ENCODE measurements at regions not wholly inside any gene's neighbourhood (a gene's known extent, or its start where the extent isn't known, plus 50 kb on each side); places are given as distances from the start of the nearest gene placed in this dataset.
A peak's percentile ranks its signal among the peaks of the same experiment; 100 is the strongest.

DNA sequence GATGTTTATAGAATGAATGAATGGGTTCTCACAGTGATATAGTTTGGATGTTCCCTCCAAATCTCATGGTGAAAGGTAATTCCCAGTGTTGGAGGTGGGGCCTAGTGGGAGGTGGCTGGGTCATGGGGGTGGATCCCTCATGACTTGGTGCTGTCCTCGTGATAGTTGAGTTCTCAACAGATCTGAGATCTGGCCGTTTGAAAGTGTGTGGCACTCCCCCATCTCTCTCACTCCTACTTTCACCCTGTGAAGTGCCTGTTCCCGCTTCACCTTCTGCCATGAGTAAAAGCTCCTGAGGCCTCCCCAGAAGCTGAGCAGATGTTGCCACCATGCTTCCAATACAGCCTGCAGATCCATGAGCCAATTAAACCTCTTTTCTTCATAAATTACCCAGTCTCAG, 170.8 kb upstream of the LINGO1 start:
- no peak for DNase-seq (ENCODE audit: insufficient read length, low spot score)
- no peak for FAIRE-seq

DNA sequence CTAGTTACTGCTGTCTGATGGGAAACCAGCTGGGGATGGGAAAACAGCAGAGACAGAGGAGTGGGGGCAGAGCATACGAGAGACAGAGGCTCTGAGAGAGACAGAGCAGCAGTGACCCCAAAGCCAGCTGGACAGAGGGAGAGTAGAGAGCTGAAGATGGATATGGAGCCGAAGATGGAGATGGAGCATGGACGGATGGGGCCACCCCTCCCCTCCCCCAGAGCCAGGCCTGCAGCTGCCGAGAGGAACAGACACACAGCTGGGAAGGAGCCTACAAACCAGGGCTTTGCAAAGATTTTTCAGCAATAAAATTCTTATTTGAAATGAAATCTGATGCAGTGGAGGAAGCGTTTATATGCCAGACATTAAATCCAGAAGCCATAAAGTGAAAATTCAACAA, 167.6 kb upstream of the LINGO1 start:
- FAIRE-seq: no peak

DNA sequence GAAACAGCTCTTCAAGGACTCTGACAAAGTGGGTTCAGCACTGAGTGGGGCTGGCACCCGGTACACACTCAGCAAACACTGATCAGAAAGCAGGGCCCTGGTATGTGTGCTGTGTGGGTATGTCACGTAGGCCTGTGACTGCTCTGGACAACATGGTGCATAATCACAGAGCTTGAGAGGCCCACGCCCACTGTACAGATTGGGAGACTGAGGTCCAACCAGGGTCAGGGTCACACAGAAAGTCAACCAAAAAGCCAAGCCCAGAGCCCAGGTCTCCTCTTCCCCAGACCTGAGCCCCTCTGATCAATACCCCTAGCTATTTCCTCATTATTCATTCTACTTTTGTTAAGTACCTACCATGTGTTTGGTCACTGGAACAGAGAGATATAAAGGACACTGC, 166.1 kb upstream of the LINGO1 start:
- FAIRE-seq: no peak
- no peak for DNase-seq (ENCODE audit: insufficient read length, low spot score)

More for the DNA sequence above, 167.6 kb upstream of the LINGO1 start:
- no peak for DNase-seq (ENCODE audit: insufficient read length, low spot score)

DNA sequence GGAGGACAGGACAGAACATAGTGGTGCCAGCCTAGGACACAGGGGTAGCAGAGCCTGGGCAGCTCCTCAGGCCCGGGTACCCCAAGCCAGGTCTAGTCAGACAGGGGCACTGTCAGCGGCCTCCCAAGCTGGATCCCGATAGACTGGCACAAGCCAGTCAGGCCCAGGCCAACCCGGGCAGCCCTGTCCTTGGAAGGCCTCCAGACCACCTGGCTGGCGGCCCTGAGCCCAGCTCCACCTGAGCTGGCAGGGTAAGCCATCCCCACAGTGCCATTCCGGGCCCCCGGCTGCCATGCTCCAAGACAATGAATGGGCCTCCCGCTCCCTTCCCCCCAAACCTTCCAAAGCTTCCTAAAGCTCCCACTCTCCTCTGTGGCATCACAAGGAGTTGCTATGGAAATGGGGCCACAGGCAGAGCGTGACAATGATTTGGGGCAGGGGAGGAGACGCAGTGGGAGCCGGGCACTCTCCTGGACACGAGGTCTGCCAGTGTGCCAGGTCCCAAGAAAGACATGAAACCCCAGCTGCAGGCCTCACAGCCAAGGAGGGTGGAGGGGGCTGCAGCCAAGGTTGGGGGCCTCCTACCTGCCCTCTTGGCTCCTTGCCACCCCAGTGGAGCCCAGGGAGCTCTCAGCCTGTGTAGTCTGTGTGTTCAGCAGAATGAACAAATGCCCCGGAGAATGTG, 165.6 kb upstream of the LINGO1 start:
- DNase-seq (ENCODE audit: insufficient read length, low spot score) (no peak), FAIRE-seq (no peak)

DNA sequence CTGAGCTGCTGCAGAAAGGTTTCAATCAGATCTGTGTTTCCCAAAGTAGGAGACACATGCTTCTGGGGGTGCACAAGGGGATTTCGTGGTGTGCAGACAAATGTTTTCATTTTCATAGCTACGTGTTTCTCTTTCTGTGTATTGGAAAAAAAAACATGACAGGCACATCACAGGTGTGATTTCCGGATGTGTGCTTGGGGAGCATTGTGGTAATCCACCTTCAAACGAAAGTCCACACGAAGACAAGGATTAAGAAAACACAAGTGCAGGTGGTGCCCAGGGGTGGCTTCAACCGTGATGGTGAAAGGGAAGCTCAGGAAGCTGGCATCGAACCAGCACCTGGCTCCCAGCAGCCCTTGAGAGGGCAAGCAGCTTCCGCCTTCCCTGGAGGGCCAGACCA, 164.6 kb upstream of the LINGO1 start:
- DNase-seq (ENCODE audit: insufficient read length, low spot score) (no peak), FAIRE-seq (no peak)

DNA sequence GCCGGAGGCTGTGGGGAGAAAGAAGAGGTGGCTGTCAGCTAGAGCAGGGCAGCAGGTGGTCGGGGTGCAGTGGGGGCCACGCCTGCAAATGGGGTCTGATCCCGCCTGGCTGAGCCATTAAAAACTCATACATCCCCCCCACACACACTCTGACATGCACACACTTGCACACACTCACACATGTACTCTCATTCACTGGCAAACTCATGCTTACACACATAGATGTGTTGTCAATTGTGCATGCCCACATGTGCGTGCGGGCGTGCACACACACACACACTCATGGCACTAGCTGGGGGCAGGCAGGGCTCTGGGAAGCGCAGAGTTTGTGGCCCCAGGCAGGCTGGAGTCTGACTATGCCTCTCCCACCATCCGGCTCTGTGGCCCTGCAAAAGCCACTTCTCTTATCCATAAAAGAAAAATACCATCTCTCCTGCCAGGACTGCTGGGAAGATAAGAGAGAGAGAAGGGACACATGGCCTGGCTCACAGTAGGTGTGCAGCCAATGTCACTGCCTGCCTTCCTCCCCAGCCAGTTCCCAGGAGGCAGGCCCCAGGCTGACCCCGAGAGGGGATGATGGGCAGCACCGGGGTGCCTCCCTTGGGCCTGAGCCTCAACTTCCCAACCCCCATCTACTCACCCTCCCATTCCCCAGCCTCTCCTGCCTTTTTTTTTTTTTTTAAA, 163.5 kb upstream of the LINGO1 start:
- no peak for DNase-seq (ENCODE audit: insufficient read length, low spot score)
- FAIRE-seq: no peak

DNA sequence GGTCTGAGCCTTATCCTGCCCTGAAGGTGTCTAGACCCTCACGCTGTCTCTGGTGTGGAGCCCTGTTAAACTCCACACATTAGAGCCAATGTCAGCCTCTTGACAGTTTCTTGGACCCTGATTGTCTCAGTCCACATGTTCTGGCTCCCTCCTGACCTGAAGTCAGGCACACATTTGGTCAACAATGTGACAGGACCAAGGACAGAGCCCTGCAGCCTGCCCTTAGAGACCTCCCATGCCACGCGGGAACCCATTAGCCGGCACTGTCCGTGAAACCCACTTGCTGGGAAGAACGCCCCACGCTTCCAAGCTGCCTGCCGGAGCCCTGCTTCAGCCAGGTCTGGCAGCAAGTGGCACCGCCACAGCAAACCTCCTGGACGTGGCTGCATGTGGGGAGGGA, 162.7 kb upstream of the LINGO1 start:
- DNase-seq (ENCODE audit: insufficient read length, low spot score) (no peak), FAIRE-seq (no peak)

DNA sequence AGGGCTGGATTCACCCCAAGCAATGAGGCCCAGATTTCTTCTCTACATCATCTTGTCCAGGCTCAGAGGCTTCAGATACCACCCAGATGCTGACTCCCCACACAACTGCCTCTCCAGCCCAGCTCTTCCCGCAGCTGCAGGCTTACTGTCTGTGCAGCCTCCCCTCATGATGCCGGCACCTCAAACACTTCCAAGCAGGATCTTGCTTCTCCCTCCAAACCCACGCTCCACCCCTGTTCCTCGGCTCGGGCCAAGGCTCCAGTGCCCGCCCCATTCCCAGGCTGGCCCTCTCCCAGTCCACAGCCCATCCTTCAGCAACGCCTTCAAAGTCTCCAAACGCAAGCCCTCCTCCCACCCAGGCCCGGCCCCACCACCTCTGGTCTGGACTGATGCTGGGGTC, 159.2 kb upstream of the LINGO1 start:
- no peak for FAIRE-seq
- DNase-seq (ENCODE audit: insufficient read length, low spot score): no peak

DNA sequence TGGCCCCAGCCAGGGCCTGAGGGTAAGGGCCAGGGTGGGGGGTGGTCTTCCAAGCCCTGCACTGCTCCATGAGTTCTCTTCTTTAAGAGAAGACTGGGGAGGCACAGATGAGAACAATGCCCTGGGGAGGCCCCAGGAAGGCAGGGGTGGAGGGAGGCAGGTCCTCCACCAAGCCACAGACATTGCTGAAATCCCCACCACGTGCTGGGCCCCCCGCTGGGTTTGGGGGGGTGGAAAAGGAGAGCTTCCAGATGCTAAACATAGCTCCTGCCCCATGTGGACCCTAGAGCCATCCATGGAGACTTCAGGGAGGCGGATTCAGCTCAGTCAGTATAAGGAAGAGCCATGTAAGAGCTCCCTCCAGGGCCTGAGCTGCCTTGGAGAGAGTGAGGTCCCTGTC, 157.8 kb upstream of the LINGO1 start:
- FAIRE-seq (no peak), DNase-seq (ENCODE audit: insufficient read length, low spot score) (no peak)

DNA sequence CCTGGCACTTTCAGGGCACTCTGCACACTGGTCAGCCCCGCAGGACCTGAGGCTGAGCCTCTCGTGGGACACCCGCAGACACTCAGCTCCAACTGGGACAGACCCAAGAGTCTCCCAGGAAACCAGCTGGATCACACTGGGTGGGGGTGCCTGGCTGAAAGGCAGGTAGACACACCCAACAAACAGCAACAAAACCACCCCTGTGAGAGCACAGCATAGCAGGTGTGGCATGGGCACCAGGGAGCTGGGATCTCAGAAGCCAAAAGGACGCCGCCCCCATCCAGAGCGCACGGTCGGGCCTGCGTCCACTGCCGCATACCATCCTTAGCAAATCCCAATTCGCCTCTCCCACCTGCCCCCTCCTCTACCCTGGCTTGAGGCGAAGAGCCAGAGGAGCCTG, 154.2 kb upstream of the LINGO1 start:
- no peak for FAIRE-seq

DNA sequence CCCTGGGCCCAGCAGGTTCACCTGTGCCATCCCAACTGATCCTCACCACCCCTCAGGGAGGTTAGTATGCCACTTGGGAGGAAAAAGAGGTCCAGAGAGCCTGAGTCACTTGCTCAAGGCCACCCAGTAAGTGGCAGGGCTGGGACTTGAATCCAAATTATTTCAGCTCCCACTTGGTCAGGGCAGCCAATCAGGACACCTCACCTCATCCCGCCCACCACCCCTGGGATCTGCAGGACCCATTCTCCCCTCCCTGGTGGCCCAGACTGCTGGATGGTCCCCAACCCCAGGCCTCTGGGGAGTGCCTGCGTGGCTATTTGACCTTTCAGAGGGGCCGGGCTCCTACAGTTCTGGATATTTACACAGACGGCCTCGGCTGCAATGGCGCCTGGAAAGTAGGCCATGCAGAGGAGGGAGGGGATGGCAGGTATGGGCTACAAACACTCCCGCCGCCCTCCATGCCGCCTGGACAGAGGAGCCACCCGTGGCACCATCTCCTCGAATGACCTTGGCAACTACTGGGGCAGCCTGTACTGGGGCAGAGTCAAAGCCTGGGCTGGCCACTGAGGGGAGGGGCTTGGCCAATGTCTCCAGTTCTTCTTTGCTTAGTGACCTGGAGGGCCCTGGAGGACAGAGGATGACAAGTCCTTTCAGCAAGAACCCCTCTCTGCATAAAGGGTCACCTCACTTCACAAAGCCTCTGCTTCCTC, 153.6 kb upstream of the LINGO1 start:
- no peak for DNase-seq (ENCODE audit: insufficient read length, low spot score)
- FAIRE-seq: no peak

More for the DNA sequence above, 154.2 kb upstream of the LINGO1 start:
- DNase-seq (ENCODE audit: insufficient read length, low spot score): no peak

DNA sequence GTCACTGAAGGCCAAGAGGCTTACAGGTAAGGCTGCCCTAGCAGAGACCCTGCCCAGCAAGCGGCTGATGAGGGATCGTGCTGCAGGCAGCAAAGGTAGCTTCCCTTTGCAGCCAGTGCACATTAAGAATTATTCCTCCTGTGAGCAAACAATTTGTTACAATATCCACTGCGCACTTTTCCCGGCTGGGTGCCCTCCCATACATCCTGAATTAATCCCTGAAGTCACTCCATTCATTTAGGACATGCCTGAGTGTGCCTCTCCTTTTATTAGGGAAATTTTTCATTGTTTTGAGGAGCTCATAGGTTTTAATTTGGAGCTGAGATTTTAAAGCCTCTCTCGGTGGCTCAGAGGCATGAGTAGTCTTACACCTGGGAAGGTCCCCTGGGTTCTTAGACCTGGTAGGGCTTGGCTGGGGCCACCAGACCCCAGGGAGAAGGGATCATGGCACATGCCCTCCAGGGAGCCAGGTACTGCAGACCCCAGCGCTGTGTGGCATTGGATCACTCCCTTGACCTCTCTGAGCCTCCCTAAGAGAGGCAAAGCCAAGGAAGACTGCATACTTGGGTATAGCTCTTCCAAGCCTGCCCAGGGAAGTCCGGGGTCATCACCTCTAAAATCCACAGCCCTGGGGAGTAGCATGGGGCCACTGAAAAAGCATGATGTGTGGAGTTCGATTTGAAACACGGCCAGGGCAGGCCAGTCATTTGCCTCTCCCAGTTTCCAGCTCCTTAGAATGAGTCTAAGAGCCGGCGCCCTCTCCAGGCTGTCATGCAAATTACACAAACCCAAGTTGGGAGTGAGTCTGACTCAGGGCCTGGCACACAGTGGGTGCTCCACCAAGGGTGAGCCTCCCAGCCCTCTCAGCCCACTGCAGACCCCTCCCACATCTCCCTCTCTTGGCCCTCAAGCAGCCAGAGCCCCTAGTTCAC, 151.9 kb upstream of the LINGO1 start:
- peak; percentile 22 for DNase-seq (ENCODE audit: insufficient read length, low spot score)

DNA sequence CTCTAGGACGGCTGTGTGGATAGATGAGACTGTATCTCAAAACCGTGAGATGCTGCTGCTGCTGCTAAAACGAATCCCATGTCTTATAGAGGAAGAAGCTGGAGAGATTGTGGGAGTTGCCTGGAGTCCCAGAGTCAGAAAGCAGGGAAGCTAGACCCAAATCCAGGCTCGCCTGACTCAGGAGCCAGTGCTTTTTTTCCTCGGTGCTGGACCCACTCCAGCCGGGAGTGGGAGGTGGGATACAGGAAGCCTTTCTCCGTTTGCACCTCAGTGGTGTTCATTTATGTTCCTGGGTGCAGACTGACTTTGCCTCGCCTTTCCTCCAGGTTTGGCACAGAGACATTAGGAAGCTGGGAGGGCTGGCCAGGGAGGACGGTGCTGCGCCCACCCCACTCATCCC, 150.9 kb upstream of the LINGO1 start:
- DNase-seq (ENCODE audit: insufficient read length, low spot score) (no peak), FAIRE-seq (no peak)

More for the DNA sequence above, 151.9 kb upstream of the LINGO1 start:
- FAIRE-seq: no peak

DNA sequence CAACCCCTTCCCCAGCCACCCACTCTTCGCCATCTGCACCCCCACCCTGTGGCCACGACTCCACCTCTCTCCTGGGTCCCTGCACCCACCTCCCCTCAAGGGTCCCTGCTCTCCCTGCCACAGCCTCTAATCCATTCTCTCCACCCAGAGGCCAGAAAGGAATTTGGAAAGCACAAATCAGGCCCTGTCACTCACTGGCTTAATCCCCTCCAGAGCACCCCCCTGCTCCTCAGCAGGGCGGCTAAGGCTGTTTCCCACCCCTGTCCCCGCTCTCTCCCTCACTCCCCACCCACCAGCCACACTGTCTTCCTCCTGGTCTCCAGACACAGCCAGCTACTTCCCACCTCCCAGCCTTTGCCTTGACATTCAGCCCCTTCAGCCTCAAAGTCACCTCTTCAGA, 150.0 kb upstream of the LINGO1 start:
- FAIRE-seq (no peak), DNase-seq (ENCODE audit: insufficient read length, low spot score) (no peak)

DNA sequence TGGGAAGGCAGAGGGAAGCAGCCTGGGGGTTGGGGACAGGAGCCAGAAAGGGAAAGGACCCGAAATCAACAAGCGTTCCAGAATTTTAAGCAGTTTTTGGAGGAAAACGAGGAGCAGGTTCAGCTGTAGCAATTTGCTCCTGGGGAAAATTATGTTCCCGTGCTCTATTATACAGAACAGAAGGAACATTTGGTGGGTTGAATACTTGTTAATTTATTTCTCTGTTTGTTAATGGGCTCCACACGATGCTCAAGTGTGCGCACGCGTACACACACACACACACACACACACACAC, 149.2 kb upstream of the LINGO1 start:
- no peak for DNase-seq (ENCODE audit: insufficient read length, low spot score)
- no peak for FAIRE-seq

DNA sequence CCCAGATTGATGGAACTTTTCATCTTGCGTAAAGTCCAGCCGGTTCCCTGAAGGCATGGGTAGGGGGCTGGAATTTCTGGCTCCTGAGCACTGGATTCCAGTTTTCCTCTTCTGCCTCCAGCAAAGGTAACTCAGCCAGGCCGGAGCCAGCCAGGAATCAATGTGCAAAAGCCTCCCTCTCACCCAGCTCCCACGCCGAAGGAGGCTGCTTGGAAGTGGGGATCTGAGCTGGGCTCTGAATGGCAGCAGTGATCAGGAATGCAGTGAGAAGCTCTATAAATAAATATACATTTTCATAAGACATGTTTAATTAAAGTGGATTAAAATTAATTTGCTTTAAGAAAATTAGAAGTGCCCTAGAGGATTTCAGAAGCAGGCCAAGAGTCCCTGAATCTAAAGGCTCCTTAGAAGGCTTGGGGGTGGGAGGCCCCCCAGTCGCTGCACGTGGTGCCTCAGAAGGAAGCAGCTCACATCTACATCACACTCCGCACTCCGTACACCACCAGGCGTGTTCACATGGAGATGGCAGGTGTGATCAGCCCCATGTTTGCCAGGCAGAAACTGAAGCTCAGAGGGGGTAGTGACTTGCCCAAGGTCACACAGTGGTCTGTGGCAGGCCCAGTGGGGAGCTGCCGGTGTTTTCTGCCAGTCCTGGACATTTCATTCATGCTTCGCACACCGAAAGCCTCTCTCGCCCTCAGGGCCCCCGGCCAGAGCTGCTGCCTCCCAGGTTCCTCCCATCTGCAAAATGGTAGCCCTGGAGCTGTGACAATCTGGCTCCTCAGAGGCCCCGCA, 148.6 kb upstream of the LINGO1 start:
- no peak for DNase-seq (ENCODE audit: insufficient read length, low spot score)
- FAIRE-seq: no peak

DNA sequence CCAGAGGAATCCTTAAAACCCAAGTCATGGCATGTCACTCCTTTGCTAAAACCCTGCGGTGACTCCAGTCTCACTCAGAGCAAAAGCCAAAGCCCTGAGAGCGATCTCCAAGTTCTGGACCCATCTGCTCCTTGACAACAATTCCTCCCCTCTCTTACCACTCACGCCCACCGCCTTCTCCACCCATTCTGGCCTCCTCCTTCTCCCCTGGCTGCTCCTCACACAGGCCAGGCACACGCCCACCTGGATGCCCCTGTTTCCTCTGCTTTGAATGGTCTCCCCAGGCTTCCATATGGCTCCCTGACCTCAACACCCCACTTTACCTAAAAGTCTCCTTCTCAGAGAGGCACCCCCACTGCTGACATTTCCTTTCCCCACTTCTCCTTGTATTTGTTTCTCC, 146.1 kb upstream of the LINGO1 start:
- FAIRE-seq (no peak), DNase-seq (ENCODE audit: insufficient read length, low spot score) (no peak)

DNA sequence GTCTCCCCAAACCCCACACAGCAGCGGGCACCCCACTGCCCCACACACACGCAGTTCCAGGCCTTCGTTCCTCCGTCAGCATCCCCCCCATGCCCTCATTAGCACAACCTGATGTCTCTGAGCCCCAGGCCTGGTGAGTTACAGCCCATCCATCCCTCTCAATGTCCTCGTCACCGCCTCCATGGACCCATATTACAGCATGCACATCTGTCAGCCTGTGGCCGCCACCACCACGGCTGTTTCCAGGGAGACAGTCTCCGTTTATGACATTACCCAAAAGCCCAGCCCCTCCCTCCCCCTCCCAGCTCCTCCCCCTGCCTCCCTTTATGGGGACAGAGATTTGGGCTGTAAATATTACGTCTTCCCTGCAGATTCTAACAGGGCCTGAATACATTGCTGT, 143.1 kb upstream of the LINGO1 start:
- FAIRE-seq (no peak), DNase-seq (ENCODE audit: insufficient read length, low spot score) (no peak)

DNA sequence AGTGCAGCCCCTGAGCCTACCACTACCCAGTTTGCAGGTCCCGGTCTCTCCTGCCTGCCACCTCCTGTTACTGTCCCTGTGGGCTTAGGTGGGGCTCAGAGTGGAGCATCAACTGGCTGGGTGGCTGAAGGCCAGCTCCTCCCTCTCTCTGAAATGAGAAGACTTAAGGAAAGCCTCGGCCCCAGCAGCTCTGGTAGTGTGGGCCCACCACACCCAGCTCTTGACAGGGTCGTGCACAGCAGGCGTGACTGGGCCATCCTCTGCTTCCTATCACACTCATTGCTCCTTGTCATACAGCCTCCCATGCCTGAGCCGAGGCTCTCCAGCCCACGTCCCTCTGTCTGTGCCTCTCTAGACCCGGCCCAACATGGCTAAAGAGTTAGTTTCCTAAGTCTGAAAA, 142.7 kb upstream of the LINGO1 start:
- FAIRE-seq (no peak), DNase-seq (ENCODE audit: insufficient read length, low spot score) (no peak)

DNA sequence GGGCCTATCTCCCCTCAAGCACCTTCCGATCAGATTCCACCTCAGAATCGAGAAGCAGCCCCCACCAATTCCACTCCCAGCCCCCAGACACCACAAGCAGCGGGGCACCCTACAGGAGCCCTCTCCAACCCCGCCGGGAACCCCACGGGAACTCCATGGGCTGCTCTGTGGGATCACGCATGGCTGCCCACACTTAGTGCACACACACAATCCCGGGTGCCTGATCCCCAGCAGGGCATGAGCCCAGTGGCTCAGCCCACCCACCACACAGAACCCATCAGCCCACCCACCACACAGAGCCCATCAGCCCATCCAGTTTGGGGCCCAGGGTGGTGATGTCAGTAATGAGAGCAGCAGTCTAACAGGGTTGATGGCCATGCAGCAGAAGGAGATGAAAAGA, 141.6 kb upstream of the LINGO1 start:
- DNase-seq (ENCODE audit: insufficient read length, low spot score) (no peak), FAIRE-seq (no peak)

Measured in HTR-8/SVneo (cell line).